HTR-8/SVneo (cell line): ENCODE measurements at regions not wholly inside any gene's neighbourhood (a gene's known extent, or its start where the extent isn't known, plus 50 kb on each side); places are given as distances from the start of the nearest gene placed in this dataset.
A peak's percentile ranks its signal among the peaks of the same experiment; 100 is the strongest.

ENCODE experiments used
- DNase-seq: peaks from one replicate; pipeline ENCODE4 v3.0.0; 2011; ENCODE audit warnings: low spot score, mixed read lengths; ENCODE audit not compliant: insufficient read length
- FAIRE-seq: peaks from 2 replicates; lab custom pipeline; 2011; peaks lifted over from hg19 to GRCh38; lab: Jason Lieb, UNC

GRCh38 chr14:22394616-22395015, 194.4 kb downstream of the DAD1 start:
- DNase-seq (no peak), FAIRE-seq (no peak)

DNA sequence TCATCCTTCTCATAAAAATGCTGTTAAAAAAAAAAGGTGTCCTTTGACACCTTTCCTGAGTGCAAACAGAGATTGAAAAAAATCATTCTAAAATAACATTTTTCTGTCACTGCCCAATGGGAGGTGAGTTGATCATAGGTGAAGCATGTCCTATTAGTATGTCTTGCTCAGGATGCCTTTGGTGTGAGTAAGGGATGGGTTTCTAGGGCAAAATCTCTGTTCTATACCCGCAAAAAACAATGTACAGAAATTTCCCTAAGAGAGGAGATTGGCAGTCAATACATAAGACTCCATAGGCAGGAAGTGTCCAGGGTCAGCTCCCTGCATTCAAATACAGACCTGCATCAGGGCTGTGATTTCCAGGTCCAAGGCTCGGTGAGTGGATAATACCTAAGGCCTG, 195.2 kb downstream of the DAD1 start:
- FAIRE-seq = no peak

GRCh38 chr14:22391908-22392565, 197.0 kb downstream of the DAD1 start:
- DNase-seq (peak; percentile 45), FAIRE-seq (no peak)

More for the DNA sequence above, 195.2 kb downstream of the DAD1 start:
- DNase-seq = no peak

- DNase-seq = no peak
- FAIRE-seq = no peak
Measured at GRCh38 chr14:22390824-22391461, 198.1 kb downstream of the DAD1 start.

GRCh38 chr14:22390195-22390594, 198.8 kb downstream of the DAD1 start:
- FAIRE-seq (no peak), DNase-seq (no peak)

- DNase-seq (no peak), FAIRE-seq (no peak)
Measured at GRCh38 chr14:22388669-22389595, 200.1 kb downstream of the DAD1 start.

DNA sequence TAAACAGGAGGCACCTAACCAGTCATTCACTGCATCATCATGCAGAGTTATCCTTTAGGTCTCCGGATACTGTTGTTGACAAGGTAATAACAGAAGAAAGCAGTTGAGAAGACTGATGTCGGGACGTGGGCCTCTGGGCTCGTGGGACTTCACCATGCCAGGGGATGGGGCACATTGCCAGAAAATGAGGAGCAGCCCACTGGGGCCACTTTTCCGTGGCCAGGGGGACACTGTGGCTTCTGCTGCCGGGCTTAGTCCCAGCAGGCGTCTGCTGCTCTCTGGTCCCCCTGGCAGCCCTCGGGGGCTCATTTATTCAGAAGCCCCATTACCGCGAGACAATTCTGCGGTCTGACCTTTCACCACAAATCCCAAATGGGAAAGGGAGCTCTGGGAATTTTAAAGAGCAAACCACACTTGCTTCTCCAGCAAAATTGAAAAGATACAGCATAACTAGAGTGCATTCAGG, 201.2 kb downstream of the DAD1 start:
- no peak for DNase-seq
- no peak for FAIRE-seq

DNA sequence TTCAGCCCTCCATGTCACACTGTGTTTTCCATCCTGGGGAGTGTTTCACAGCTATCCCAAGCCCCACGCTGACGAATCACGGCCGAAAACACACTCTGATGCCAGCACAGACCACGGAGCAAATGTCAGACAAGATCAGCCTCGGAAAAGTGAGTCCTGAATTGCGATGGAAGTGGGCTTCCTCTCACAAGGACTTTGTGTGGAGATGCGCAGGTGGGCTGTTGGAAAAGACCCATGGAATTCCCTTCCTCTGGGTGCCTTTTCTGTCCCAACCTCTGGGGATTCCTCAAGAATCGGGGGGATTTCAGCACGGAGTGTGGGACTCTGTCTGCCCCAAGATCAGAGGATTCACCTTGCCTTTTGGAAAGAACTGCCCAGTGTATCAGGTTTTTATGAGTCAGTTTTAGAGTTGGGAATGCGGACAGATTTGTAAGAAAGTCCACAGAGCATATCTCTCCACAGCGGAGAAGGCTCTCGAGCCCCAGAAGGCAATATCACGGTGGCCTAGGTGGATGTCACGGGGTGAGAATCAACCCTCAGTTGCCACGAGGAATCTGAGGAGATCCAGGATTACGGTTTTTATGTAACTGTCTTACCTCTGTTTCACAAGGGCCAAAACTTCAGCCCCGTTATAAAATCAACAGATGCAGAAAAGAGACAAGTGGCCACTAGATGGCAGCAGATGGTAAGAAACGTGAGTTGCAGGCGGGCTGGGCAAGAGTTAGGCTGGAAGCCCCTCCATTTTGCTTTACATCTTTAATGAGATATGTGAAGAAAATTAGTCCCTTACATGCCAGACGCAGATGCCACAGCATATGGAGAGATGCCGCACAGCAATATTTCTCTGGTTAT, 201.9 kb downstream of the DAD1 start:
- DNase-seq (peak; percentile 56), FAIRE-seq (no peak)

- DNase-seq (no peak), FAIRE-seq (no peak)
Measured at GRCh38 chr14:22384974-22385526, 204.0 kb downstream of the DAD1 start.

GRCh38 chr14:22384167-22384549, 204.9 kb downstream of the DAD1 start:
- no peak for FAIRE-seq

DNA sequence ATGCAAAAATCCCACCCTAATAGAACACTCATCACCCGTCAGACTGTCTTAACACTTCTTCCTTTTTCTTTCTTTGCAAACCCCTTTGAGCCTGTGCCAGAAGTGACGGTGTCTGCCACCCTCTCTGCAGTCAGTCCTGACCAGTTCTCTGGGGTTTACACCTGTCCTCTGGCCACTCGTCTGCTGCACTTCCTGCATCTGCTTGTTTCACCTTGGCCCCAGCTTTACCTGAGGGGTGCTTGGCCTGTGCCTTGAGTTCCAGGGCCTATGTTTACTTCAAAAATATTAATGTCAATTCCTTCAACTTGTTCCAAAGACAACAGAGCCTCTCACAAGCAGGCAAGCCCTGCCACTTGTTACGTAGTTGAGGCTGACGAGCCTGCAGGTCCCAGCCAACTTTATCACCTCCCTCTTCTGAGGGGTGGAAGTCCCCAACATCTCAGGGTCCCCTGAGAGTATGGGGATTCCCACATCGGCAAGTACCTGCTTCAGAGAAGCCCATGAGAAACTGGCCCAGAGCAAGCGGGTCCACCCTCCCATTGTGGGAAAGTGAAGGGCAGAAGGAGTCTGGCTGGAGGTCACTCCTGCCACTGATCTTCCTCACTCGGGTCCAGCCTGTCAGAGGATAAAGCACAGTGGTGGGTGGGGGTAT, 205.4 kb downstream of the DAD1 start:
- no peak for FAIRE-seq

More at GRCh38 chr14:22384167-22384549, 204.9 kb downstream of the DAD1 start:
- no peak for DNase-seq

DNA sequence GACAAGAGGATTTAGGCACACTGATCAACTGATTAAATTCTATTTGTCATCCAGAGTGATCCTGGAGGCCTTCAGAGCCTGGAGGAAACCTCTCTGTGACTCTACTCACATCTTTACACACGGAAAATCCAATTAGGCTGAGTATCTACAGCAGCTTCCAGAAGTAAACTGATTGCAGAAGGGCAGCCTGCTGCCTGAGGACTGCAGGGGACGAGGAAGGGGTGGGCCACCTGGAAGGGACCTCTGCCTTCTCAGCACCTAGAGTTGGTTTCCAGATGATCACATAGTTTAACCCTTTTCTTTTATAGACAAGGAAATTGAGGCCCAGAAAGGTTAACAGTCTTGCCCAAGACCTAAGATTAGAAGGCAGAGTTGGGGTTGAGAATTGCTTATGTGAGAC, 206.1 kb downstream of the DAD1 start:
- no peak for DNase-seq
- FAIRE-seq = no peak

More for the DNA sequence above, 205.4 kb downstream of the DAD1 start:
- DNase-seq = no peak

- FAIRE-seq = no peak
- DNase-seq = no peak
Measured at GRCh38 chr14:22382395-22382794, 206.6 kb downstream of the DAD1 start.

DNA sequence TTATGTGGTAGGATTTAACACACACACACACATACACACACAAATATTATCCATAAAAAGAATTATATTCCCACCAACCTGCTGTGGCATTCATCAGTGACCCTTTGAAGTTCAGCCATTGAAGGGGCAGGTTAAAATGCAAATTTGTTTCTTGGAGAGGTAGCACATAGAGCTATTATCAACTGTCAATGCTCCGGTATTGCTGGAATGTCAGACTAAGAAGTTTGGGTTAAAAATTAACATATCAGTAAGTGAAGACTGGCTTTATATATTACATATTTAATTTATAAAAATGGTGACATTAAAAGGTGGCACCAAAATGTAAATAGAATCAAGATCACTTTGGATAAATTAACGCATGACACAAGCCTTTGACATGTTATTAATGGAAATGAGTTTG, 207.3 kb downstream of the DAD1 start:
- no peak for DNase-seq
- no peak for FAIRE-seq

DNA sequence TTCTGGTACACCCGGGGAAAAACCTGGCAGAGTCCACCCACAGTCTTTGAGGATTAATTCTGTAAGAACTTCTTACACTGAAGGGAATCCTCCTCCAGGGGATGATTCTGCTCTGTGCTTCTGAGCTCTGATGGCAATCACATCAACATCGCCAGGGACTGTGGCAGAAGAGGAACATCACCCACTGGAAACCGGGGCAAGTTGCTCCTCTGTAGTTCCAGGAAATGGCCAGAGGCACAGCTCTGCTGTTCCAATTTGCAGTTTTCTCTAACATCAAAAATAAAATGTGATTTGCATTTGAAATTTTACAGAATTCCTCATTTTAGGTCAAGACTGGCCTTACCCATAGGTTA, 207.6 kb downstream of the DAD1 start:
- no peak for DNase-seq
- FAIRE-seq = no peak

- no peak for DNase-seq
- no peak for FAIRE-seq
Measured at GRCh38 chr14:22380571-22381407, 208.2 kb downstream of the DAD1 start.

DNA sequence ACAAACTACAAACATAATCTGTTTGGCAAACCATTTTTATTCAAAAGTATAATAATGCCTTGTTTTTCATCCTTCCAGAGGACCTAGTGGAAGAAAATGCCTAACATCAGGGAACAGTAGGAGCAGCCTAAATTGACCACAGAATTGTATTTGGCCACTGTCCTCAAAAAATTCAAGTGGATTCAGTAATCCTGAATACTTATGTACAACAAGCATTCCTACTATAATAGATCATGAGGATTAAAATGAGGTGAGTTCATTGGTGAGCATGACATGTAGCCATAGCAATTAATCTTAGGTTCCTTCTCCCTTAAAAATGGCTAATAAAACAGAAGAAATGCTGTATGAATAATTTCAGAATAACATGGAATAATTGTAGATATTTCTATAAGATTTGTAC, 209.3 kb downstream of the DAD1 start:
- no peak for FAIRE-seq
- no peak for DNase-seq

- DNase-seq (no peak), FAIRE-seq (no peak)
Measured at GRCh38 chr14:22378181-22378580, 210.8 kb downstream of the DAD1 start.
